ACHN (cell line): ENCODE measurements at regions not wholly inside any gene's neighbourhood (a gene's known extent, or its start where the extent isn't known, plus 50 kb on each side); places are given as distances from the start of the nearest gene placed in this dataset.
A peak's percentile ranks its signal among the peaks of the same experiment; 100 is the strongest.

ENCODE experiments used
- DNase-seq: peaks from one replicate; pipeline ENCODE4 v3.0.0-alpha.2; 2015
- in situ Hi-C: cut with HindIII; loops from 2 replicates; pipeline ENCODE4 v1.10.0; 2017; ENCODE audit warnings: low sequenced_read_pairs, low pct_ligation_motif_present, low pct_unique_long_range_greater_than_20kb

GRCh38 chr1:217322834-217323233, 308.1 kb downstream of the GPATCH2 start:
- in situ Hi-C loops: no loop called here
- no peak for DNase-seq

- in situ Hi-C loops: no loop called here
- no peak for DNase-seq
Measured at GRCh38 chr1:217315346-217315745, 315.5 kb downstream of the GPATCH2 start.

GRCh38 chr1:217313096-217313495, 317.8 kb downstream of the GPATCH2 start:
- no peak for DNase-seq
- in situ Hi-C loops: no loop called here

- in situ Hi-C loops: no loop called here
- DNase-seq: peak; percentile 28
Measured at GRCh38 chr1:217311766-217312165, 319.1 kb downstream of the GPATCH2 start.

- in situ Hi-C loops: no loop called here
- no peak for DNase-seq
Measured at GRCh38 chr1:217311269-217311668, 319.6 kb downstream of the GPATCH2 start.

GRCh38 chr1:217281332-217281731, 349.6 kb downstream of the GPATCH2 start:
- in situ Hi-C loops: no loop called here
- DNase-seq: no peak

GRCh38 chr1:217275655-217276398, 355.1 kb downstream of the GPATCH2 start:
- in situ Hi-C loops: no loop called here
- DNase-seq: peak; percentile 19

- in situ Hi-C loops: no loop called here
- DNase-seq: no peak
Measured at GRCh38 chr1:217274927-217275654, 355.8 kb downstream of the GPATCH2 start.

GRCh38 chr1:217274416-217274815, 356.5 kb downstream of the GPATCH2 start:
- no peak for DNase-seq
- in situ Hi-C loops: no loop called here

- in situ Hi-C loops: no loop called here
- no peak for DNase-seq
Measured at GRCh38 chr1:217273866-217274265, 357.0 kb downstream of the GPATCH2 start.

- in situ Hi-C loops: no loop called here
- no peak for DNase-seq
Measured at GRCh38 chr1:217272385-217272784, 358.5 kb downstream of the GPATCH2 start.

GRCh38 chr1:217270101-217270500, 360.8 kb downstream of the GPATCH2 start:
- DNase-seq: no peak

GRCh38 chr1:217268058-217268457, 362.8 kb downstream of the GPATCH2 start:
- in situ Hi-C loops: no loop called here

More at GRCh38 chr1:217270101-217270500, 360.8 kb downstream of the GPATCH2 start:
- in situ Hi-C loops: no loop called here

GRCh38 chr1:217261636-217262035, 369.3 kb downstream of the GPATCH2 start:
- in situ Hi-C loops: no loop called here
- no peak for DNase-seq

More at GRCh38 chr1:217268058-217268457, 362.8 kb downstream of the GPATCH2 start:
- DNase-seq: no peak

- in situ Hi-C loops: no loop called here
- DNase-seq: no peak
Measured at GRCh38 chr1:217260676-217261075, 370.2 kb downstream of the GPATCH2 start.

- DNase-seq: no peak
- in situ Hi-C loops: no loop called here
Measured at GRCh38 chr1:217253985-217254384, 376.9 kb downstream of the GPATCH2 start.

- in situ Hi-C loops: no loop called here
- no peak for DNase-seq
Measured at GRCh38 chr1:217253351-217253750, 377.5 kb downstream of the GPATCH2 start.

- DNase-seq: no peak
- in situ Hi-C loops: no loop called here
Measured at GRCh38 chr1:217251121-217251520, 379.8 kb downstream of the GPATCH2 start.

GRCh38 chr1:217249857-217250256, 381.0 kb downstream of the GPATCH2 start:
- DNase-seq: no peak
- in situ Hi-C loops: no loop called here

GRCh38 chr1:217244971-217245370, 385.9 kb downstream of the GPATCH2 start:
- in situ Hi-C loops: no loop called here
- no peak for DNase-seq
